ENCODE measurements at regions not wholly inside any gene's neighbourhood (a gene's known extent, or its start where the extent isn't known, plus 50 kb on each side); places are given as distances from the start of the nearest gene placed in this dataset.
"Not testable (repeated sequence)": the region's sequence is repeated elsewhere in the genome, so short reads cannot be mapped to it uniquely, and the experiment has no call there.

DNA sequence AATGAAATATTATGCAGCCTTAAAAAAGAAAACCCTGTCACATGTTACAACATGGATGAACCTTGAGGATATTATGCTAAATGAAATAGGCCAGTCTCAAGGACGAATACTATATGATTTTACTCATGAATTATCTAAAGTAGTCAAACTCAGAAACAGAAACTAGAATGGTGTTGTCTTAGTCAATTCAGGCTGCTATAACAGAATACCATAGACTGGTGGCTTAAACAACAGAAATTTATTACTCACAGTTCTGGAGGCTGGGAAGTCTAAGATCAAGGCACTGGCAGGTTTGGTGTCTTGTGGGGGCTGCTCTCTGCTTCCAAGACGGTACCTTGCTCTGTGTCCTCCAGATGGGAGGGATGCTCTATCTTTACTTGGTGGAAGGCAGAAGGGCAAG, 113.8 kb upstream of the DNAH14 start:
- Histone ChIP-seq H3K27me3 (replicated peaks) (no peaks in the 10 kb centered on the region), H3K27ac (no peak overlapping the region), H3K4me3 (ENCODE audit: low read depth, low read length) (no peak overlapping the region), H3K36me3 (replicated peaks) (no peaks in the 10 kb centered on the region)
- TF ChIP-seq, protein P1, sequence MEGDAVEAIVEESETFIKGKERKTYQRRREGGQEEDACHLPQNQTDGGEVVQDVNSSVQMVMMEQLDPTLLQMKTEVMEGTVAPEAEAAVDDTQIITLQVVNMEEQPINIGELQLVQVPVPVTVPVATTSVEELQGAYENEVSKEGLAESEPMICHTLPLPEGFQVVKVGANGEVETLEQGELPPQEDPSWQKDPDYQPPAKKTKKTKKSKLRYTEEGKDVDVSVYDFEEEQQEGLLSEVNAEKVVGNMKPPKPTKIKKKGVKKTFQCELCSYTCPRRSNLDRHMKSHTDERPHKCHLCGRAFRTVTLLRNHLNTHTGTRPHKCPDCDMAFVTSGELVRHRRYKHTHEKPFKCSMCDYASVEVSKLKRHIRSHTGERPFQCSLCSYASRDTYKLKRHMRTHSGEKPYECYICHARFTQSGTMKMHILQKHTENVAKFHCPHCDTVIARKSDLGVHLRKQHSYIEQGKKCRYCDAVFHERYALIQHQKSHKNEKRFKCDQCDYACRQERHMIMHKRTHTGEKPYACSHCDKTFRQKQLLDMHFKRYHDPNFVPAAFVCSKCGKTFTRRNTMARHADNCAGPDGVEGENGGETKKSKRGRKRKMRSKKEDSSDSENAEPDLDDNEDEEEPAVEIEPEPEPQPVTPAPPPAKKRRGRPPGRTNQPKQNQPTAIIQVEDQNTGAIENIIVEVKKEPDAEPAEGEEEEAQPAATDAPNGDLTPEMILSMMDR (IDR thresholded peaks at IDR 0.05; ENCODE audit: low read depth, low read length, missing control alignments): no peak
- in situ Hi-C loops (cut with HindIII; ENCODE audit: low pct_ligation_motif_present, low sequenced_read_pairs): no loop called here
- DNase-seq: no peak

DNA sequence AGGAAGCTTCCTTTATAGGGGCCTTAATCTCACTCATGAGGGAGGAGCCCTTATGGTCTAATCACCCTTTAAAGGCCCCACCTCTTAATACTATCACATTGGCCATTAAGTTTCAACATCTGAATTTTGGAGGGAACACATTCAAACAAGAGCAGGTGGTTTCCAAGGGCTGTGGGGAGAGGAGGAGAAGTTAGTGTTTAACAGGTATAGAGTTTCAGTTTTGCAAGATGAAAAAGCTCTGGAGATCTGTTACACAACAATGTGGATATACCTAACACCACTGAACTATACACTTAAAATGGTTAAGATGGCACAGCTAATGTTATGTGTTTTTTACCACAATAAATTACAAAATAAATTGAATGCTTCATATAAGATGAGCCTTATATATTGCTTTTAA, 113.4 kb upstream of the DNAH14 start:
- in situ Hi-C loops (cut with HindIII; ENCODE audit: low pct_ligation_motif_present, low sequenced_read_pairs): no loop called here
- TF ChIP-seq, protein P1 (IDR thresholded peaks at IDR 0.05; ENCODE audit: low read depth, low read length, missing control alignments): no peak

GRCh38 chr1:224817382-224817781, 112.1 kb upstream of the DNAH14 start:
- TF ChIP-seq, protein P1 (IDR thresholded peaks at IDR 0.05; ENCODE audit: low read depth, low read length, missing control alignments): no peak
- Histone ChIP-seq H3K27ac (no peak overlapping the region), H3K4me3 (ENCODE audit: low read depth, low read length) (no peak overlapping the region), H3K27me3 (replicated peaks) (no peaks in the 10 kb centered on the region), H3K36me3 (replicated peaks) (no peaks in the 10 kb centered on the region)
- no peak for DNase-seq
- in situ Hi-C loops (cut with HindIII; ENCODE audit: low pct_ligation_motif_present, low sequenced_read_pairs): no loop called here

More for the DNA sequence above, 113.4 kb upstream of the DNAH14 start:
- Histone ChIP-seq H3K36me3 (replicated peaks) (no peaks in the 10 kb centered on the region), H3K4me3 (ENCODE audit: low read depth, low read length) (no peak overlapping the region), H3K27ac (no peak overlapping the region), H3K27me3 (replicated peaks) (no peaks in the 10 kb centered on the region)
- DNase-seq: no peak

DNA sequence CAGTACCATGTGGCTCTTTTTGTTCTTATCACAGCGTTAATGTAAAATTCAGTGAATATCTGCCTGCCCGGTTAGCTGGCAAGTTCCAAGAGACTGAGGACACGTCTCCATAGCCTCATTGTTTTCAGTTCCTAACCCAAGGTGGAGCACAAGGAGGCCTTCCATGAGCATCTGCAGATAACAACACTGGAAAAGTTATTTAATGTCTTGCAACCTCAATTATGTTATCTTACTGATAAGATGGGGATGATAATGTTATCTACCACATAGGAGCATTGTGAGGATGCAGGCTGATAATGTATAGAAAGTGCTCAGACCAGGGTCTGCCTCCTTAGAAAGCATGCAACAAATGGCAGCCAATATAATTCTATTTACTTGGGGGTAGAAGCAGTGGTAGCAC, 109.6 kb upstream of the DNAH14 start:
- no peak overlapping the region for H3K27ac ChIP-seq
- H3K4me3 ChIP-seq (ENCODE audit: low read depth, low read length): no peak overlapping the region
- TF ChIP-seq, protein P1 (IDR thresholded peaks at IDR 0.05; ENCODE audit: low read depth, low read length, missing control alignments): no peak
- no peaks in the 10 kb centered on the region for H3K36me3 ChIP-seq (replicated peaks)
- in situ Hi-C loops (cut with HindIII; ENCODE audit: low pct_ligation_motif_present, low sequenced_read_pairs): no loop called here
- no peaks in the 10 kb centered on the region for H3K27me3 ChIP-seq (replicated peaks)
- DNase-seq: no peak

GRCh38 chr1:224820341-224820740, 109.1 kb upstream of the DNAH14 start:
- in situ Hi-C loops (cut with HindIII; ENCODE audit: low pct_ligation_motif_present, low sequenced_read_pairs): no loop called here
- TF ChIP-seq, protein P1 (IDR thresholded peaks at IDR 0.05; ENCODE audit: low read depth, low read length, missing control alignments): no peak
- Histone ChIP-seq H3K36me3 (replicated peaks) (no peaks in the 10 kb centered on the region), H3K27me3 (replicated peaks) (no peaks in the 10 kb centered on the region), H3K4me3 (ENCODE audit: low read depth, low read length) (no peak overlapping the region), H3K27ac (no peak overlapping the region)
- no peak for DNase-seq

DNA sequence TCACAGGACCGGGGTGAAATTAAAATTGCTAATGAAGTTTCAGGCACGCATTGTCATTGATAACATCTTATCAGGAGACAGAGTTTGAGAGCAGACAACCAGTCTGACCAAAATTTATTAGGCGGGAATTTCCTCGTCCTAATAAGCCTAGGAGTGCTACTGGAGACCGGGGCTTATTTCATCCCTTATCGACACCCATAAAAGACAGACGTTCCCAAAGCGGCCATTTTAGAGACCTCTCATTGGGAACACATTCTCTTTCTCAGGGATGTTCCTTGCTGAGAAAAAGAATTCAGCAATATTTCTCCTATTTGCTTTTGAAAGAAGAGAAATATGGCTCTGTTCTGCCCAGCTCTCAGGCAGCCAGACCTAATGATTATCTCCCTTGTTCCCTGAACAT, 107.7 kb upstream of the DNAH14 start:
- H3K27me3 ChIP-seq (replicated peaks); DNase-seq; H3K27ac ChIP-seq; H3K4me3 ChIP-seq (ENCODE audit: low read depth, low read length); in situ Hi-C loops (cut with HindIII; ENCODE audit: low pct_ligation_motif_present, low sequenced_read_pairs); H3K36me3 ChIP-seq (replicated peaks): not testable (repeated sequence)

Data from brain microvascular endothelial cell (primary cell).